ENCODE measurements at regions not wholly inside any gene's neighbourhood (a gene's known extent, or its start where the extent isn't known, plus 50 kb on each side); places are given as distances from the start of the nearest gene placed in this dataset.

DNA sequence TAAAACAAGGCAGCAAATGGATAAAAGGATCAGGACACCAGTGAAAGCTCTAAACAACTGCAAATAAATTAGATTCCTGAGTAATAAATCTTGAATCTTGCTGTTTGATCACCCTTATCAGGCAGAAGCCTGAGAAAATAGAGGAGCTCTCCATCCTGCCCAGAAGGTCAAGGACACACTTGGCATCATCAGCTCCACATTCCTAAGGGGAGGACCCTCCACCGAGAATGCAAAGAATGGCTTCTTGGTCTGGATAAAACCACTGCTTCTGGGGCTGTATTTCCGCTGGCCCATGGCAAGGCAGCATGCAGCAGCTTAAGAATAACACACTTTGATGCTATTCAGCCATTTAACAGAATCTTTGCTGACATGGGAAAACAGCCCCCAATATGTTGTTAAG is 108.9 kb upstream of the TSC22D2 start:
- TF ChIP-seq POLR2AphosphoS5 (IDR thresholded peaks at IDR 0.05; ENCODE audit: low read depth, low read length) (no peak), TAF1 (IDR thresholded peaks at IDR 0.05; ENCODE audit: borderline replicate concordance, insufficient read depth, low read length) (no peak), SIN3A (IDR thresholded peaks at IDR 0.05; ENCODE audit: borderline replicate concordance, insufficient read depth, low read length) (no peak)
- TF ChIP-seq, protein P1, sequence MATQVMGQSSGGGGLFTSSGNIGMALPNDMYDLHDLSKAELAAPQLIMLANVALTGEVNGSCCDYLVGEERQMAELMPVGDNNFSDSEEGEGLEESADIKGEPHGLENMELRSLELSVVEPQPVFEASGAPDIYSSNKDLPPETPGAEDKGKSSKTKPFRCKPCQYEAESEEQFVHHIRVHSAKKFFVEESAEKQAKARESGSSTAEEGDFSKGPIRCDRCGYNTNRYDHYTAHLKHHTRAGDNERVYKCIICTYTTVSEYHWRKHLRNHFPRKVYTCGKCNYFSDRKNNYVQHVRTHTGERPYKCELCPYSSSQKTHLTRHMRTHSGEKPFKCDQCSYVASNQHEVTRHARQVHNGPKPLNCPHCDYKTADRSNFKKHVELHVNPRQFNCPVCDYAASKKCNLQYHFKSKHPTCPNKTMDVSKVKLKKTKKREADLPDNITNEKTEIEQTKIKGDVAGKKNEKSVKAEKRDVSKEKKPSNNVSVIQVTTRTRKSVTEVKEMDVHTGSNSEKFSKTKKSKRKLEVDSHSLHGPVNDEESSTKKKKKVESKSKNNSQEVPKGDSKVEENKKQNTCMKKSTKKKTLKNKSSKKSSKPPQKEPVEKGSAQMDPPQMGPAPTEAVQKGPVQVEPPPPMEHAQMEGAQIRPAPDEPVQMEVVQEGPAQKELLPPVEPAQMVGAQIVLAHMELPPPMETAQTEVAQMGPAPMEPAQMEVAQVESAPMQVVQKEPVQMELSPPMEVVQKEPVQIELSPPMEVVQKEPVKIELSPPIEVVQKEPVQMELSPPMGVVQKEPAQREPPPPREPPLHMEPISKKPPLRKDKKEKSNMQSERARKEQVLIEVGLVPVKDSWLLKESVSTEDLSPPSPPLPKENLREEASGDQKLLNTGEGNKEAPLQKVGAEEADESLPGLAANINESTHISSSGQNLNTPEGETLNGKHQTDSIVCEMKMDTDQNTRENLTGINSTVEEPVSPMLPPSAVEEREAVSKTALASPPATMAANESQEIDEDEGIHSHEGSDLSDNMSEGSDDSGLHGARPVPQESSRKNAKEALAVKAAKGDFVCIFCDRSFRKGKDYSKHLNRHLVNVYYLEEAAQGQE (IDR thresholded peaks at IDR 0.05; ENCODE audit: insufficient read depth in 1 of 2, low read depth in 2 of 2, low read length in 2 of 2), result no peak

Data from PFSK-1 (cell line).